PC-9 (cell line): ENCODE measurements at regions not wholly inside any gene's neighbourhood (a gene's known extent, or its start where the extent isn't known, plus 50 kb on each side); places are given as distances from the start of the nearest gene placed in this dataset.

Experiments
- BruUV-seq: library from RNA; stranded (reverse); fragments of 400-500 nt; replicated peaks from 2 replicates; lab custom pipeline; 2021; lab: Mats Ljungman, UMichigan
- CTCF ChIA-PET: fragments of 300-600 bp; sonication (Branson Sonifier 250); formaldehyde crosslinking; loops from one replicate; lab custom pipeline; 2022; ENCODE audit warnings: antibody characterized with exemption; lab: Charles Lee
- POLR2A ChIA-PET: fragments of 300-600 bp; sonication (Branson Sonifier 250); formaldehyde crosslinking; loops from one replicate; lab custom pipeline; 2022; ENCODE audit warnings: antibody characterized with exemption; ENCODE audit not compliant: unreplicated experiment; lab: Charles Lee
- DNase-seq, 2 experiments: peaks; one replicate each; pipeline versions ENCODE4 v3.0.0 to v3.0.0-alpha.2; 2015 to 2022; ENCODE audit warnings: mixed read lengths in 1 of 2
- H2AFZ ChIP-seq: fragments of 200-600 bp; sonication (generic); 2 replicates; pipeline ENCODE4 v1.8.1; 2017; ENCODE audit warnings: antibody characterized with exemption
- H3F3A ChIP-seq: fragments of 200-600 bp; sonication (generic); 2 replicates; pipeline ENCODE4 v1.8.1; 2017; ENCODE audit warnings: antibody characterized with exemption, mild to moderate bottlenecking, low read depth; ENCODE audit not compliant: insufficient read depth
- H3K27ac ChIP-seq: fragments of 200-600 bp; sonication (generic); 2 replicates; pipeline ENCODE4 v1.6.1; 2016; ENCODE audit warnings: mixed run types
- H3K27me3 ChIP-seq: fragments of 200-600 bp; sonication (generic); 2 replicates; pipeline ENCODE4 v1.6.1; 2016; ENCODE audit warnings: low read depth, mixed run types; ENCODE audit not compliant: insufficient read depth
- H3K36me3 ChIP-seq: fragments of 200-600 bp; sonication (generic); 2 replicates; pipeline ENCODE4 v1.6.1; 2016; ENCODE audit warnings: low read depth, mixed run types
- H3K4me1 ChIP-seq: fragments of 200-600 bp; sonication (generic); replicated peaks from 2 replicates; pipeline ENCODE4 v1.6.1; 2016; ENCODE audit warnings: mixed run types; ENCODE audit not compliant: insufficient read depth
- H3K4me2 ChIP-seq: fragments of 200-600 bp; sonication (generic); 2 replicates; pipeline ENCODE4 v1.6.1; 2017; ENCODE audit warnings: mixed run types
- H3K4me3 ChIP-seq: fragments of 200-600 bp; sonication (generic); 2 replicates; pipeline ENCODE4 v1.6.1; 2016; ENCODE audit warnings: mixed run types
- H3K79me2 ChIP-seq: fragments of 200-600 bp; sonication (generic); 2 replicates; pipeline ENCODE4 v1.6.1; 2017; ENCODE audit warnings: low read depth, mixed run types
- H3K9me2 ChIP-seq: fragments of 200-600 bp; sonication (generic); 2 replicates; pipeline ENCODE4 v1.8.1; 2017; ENCODE audit warnings: mild to moderate bottlenecking; ENCODE audit not compliant: insufficient read depth
- H3K9me3 ChIP-seq: fragments of 200-600 bp; sonication (generic); 2 replicates; pipeline ENCODE4 v1.8.1; 2016; ENCODE audit warnings: low read depth; ENCODE audit not compliant: insufficient read depth
- H4K20me1 ChIP-seq: fragments of 200-600 bp; sonication (generic); 2 replicates; pipeline ENCODE4 v1.8.1; 2017; ENCODE audit not compliant: insufficient read depth
- EZH2 ChIP-seq: fragments of 200-600 bp; sonication (generic); IDR thresholded peaks from 2 replicates; pipeline ENCODE4 v1.8.0; 2017; ENCODE audit warnings: antibody characterized with exemption, low read depth
- intact Hi-C: fragments of 100-400 bp; cut with micrococcal nuclease; formaldehyde crosslinking; loops from one replicate; pipeline ENCODE4 v1.10.0; 2022; ENCODE audit not compliant: unreplicated experiment
- TF ChIP-seq, protein P1 (sequence below): fragments of 200-600 bp; sonication (generic); conservative IDR thresholded peaks from 2 replicates; pipeline ENCODE4 v1.6.1; 2017; ENCODE audit warnings: mixed run types, antibody characterized with exemption, mild to moderate bottlenecking, moderate library complexity

DNA sequence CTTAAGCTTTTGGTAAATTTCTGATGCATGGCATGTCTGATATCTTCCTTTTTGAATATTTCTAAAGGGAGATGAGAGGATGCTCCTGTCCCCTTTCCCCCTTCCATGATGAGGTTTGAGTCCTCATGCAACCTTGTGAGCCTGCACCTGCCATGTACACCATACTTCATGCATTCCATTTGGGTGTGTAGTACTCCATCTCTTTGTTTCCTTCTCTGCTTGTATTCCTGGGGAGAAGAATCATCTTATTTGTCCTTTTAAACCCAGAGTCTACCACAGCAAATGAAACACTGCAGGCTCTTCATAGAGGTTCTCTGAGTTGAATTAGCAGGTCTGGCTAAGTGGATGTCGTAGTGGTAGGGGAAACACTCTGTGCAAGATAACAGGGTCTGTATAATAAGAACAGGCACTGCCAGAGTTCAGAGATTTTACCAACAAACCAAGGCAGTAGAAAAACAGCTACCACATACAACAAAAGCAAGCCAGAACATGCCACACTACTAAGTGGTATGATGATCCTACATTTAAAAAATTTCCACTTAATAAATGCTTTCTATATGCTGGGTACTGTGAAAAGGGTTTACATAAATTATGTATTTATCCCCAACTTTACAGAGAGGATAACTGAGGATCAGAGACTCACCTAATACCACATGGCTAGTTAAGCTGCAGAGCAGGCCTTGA lies 439.8 kb upstream of the GRIA1 start:
- no peak overlapping the region for H3K27ac ChIP-seq
- H4K20me1 ChIP-seq, result no peaks in the 10 kb centered on the region
- H3K79me2 ChIP-seq, result no peaks in the 10 kb centered on the region

DNA sequence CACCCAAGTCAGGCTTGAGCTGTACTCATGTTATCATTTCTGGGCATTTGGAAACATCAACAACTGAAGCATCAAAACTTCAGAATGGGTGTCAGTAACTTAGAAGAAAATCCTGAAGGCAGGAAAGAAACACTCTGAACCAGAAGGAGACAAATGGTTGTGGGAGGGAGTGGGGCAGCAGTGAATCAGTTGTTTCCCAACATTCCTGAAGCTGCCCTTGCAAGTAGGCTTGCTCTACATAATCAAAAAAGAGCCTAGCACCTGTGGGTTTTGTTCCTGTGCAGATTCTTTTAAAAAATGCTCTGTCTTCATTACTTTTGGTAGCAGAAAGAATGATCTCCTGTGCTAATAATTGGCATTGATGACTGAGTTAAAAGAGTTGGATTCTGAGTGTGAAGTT lies 424.2 kb upstream of the GRIA1 start:
- ChIA-PET POLR2A (no interaction called here), CTCF (no interaction called here)
- Histone ChIP-seq H2AFZ (no peak overlapping the region), H3K36me3 (no peaks in the 10 kb centered on the region), H3K9me2 (no peaks in the 10 kb centered on the region), H3K4me3 (no peak overlapping the region), H3K4me1 (no peaks in the 10 kb centered on the region), H4K20me1 (no peaks in the 10 kb centered on the region), H3K9me3 (no peaks in the 10 kb centered on the region), H3K27ac (no peak overlapping the region), H3F3A (no peaks in the 10 kb centered on the region), H3K79me2 (no peaks in the 10 kb centered on the region), H3K4me2 (no peak overlapping the region), H3K27me3 (no peaks in the 10 kb centered on the region)
- intact Hi-C loops, result no loop called here
- no TSS peak for BruUV-seq
- no peak for TF ChIP-seq EZH2
- TF ChIP-seq, protein P1, sequence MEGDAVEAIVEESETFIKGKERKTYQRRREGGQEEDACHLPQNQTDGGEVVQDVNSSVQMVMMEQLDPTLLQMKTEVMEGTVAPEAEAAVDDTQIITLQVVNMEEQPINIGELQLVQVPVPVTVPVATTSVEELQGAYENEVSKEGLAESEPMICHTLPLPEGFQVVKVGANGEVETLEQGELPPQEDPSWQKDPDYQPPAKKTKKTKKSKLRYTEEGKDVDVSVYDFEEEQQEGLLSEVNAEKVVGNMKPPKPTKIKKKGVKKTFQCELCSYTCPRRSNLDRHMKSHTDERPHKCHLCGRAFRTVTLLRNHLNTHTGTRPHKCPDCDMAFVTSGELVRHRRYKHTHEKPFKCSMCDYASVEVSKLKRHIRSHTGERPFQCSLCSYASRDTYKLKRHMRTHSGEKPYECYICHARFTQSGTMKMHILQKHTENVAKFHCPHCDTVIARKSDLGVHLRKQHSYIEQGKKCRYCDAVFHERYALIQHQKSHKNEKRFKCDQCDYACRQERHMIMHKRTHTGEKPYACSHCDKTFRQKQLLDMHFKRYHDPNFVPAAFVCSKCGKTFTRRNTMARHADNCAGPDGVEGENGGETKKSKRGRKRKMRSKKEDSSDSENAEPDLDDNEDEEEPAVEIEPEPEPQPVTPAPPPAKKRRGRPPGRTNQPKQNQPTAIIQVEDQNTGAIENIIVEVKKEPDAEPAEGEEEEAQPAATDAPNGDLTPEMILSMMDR, result no peak
- no peak for DNase-seq

More for the DNA sequence above, 439.8 kb upstream of the GRIA1 start:
- Histone ChIP-seq H3K4me3 (no peak overlapping the region), H3K36me3 (no peaks in the 10 kb centered on the region), H3F3A (no peaks in the 10 kb centered on the region), H3K9me2 (no peaks in the 10 kb centered on the region), H3K4me2 (no peak overlapping the region), H2AFZ (no peak overlapping the region), H3K4me1 (no peaks in the 10 kb centered on the region), H3K9me3 (no peaks in the 10 kb centered on the region), H3K27me3 (0 out of 2 replicates have a peak, but pooled peaks cover 6% of the 10 kb centered on the region)
- intact Hi-C loops, result no loop called here
- TF ChIP-seq, protein P1, result no peak
- TF ChIP-seq EZH2, result no peak
- ChIA-PET CTCF (no interaction called here), POLR2A (no interaction called here)
- DNase-seq, result no peak
- BruUV-seq, result no TSS peak

DNA sequence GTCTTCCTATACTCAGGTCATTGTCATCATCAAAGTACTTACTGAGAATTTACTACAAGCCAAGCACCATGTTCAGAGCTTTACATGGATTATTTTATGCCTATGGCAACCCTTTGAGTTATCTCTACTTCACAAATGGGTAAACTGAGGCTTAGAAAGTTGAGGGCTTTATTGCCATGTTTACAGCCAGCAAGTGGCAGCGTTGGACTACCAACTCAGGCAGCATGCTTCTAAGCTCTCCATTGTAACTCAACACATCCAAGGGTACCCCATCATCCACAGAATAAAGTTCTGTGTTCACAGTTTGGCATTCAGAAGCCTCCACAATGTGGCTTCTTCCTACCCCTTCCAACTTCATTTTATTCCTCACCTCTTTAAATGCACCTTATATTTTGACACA lies 422.6 kb upstream of the GRIA1 start:
- Histone ChIP-seq H3K9me2 (no peaks in the 10 kb centered on the region), H4K20me1 (no peaks in the 10 kb centered on the region), H3K27me3 (no peaks in the 10 kb centered on the region), H3K4me2 (no peak overlapping the region), H3F3A (no peaks in the 10 kb centered on the region), H3K4me3 (no peak overlapping the region), H3K79me2 (no peaks in the 10 kb centered on the region), H3K27ac (no peak overlapping the region), H3K9me3 (no peaks in the 10 kb centered on the region), H2AFZ (no peak overlapping the region), H3K4me1 (no peaks in the 10 kb centered on the region), H3K36me3 (no peaks in the 10 kb centered on the region)
- ChIA-PET CTCF (no interaction called here), POLR2A (no interaction called here)
- no peak for TF ChIP-seq EZH2
- TF ChIP-seq, protein P1, result no peak
- intact Hi-C loops, result no loop called here
- no peak for DNase-seq
- no TSS peak for BruUV-seq
